IMR-90 (cell line): ENCODE measurements at regions not wholly inside any gene's neighbourhood (a gene's known extent, or its start where the extent isn't known, plus 50 kb on each side); places are given as distances from the start of the nearest gene placed in this dataset.

Source experiments
- ATAC-seq: fragments of 200-7000 bp; cut with Tn5 transposase; 2 replicates; pipeline ENCODE4 v1.9.1; 2020; ENCODE audit warnings: low read depth, mild to moderate bottlenecking, moderate library complexity
- BruUV-seq: library from RNA; stranded (reverse); fragments of 400-500 nt; replicated peaks from 2 replicates; lab custom pipeline; 2021; lab: Mats Ljungman, UMichigan
- CTCF ChIA-PET: fragments of 300-600 bp; formaldehyde crosslinking; extraction: SDS; loops from one replicate; lab custom pipeline; 2021; ENCODE audit warnings: antibody characterized with exemption; lab: Yijun Ruan, JAX
- POLR2A ChIA-PET: fragments of 300-600 bp; sonication (Branson Sonifier 250); formaldehyde crosslinking; loops from one replicate; lab custom pipeline; 2022; ENCODE audit warnings: antibody characterized with exemption; ENCODE audit not compliant: unreplicated experiment; lab: Charles Lee
- DNase-seq: peaks from one replicate; pipeline ENCODE4 v3.0.0; 2013
- H2AFZ ChIP-seq: replicated peaks from 2 replicates; pipeline ENCODE3; 2013; ENCODE audit warnings: low read length, mild to moderate bottlenecking; ENCODE audit not compliant: poor library complexity
- H2AK5ac ChIP-seq: 2 replicates; pipeline ENCODE4 v1.6.1; 2013; ENCODE audit warnings: low read depth, low read length, inconsistent platforms
- H2AK9ac ChIP-seq: replicated peaks from 2 replicates; pipeline ENCODE3; 2013; ENCODE audit warnings: mild to moderate bottlenecking, low read depth, low read length, moderate library complexity; ENCODE audit not compliant: poor library complexity
- H2BK120ac ChIP-seq: 2 replicates; pipeline ENCODE4 v1.6.1; 2013; ENCODE audit warnings: low read depth, low read length, inconsistent platforms
- H2BK15ac ChIP-seq: 3 replicates; pipeline ENCODE4 v1.6.1; 2013; ENCODE audit warnings: low read depth, low read length, inconsistent platforms
- H2BK20ac ChIP-seq: 2 replicates; pipeline ENCODE4 v1.6.1; 2013; ENCODE audit warnings: low read depth, mild to moderate bottlenecking, inconsistent platforms, low read length, moderate library complexity
- H2BK5ac ChIP-seq: 2 replicates; pipeline ENCODE4 v1.6.1; 2013; ENCODE audit warnings: mild to moderate bottlenecking, low read depth, low read length, inconsistent platforms; ENCODE audit not compliant: poor library complexity, severe bottlenecking
- H3K14ac ChIP-seq: replicated peaks from 2 replicates; pipeline ENCODE4 v1.6.1; 2013; ENCODE audit warnings: low read depth, low read length, inconsistent platforms
- H3K18ac ChIP-seq: 2 replicates; pipeline ENCODE4 v1.6.1; 2013; ENCODE audit warnings: low read depth, low read length, control low read depth
- H3K23ac ChIP-seq: 2 replicates; pipeline ENCODE4 v1.6.1; 2013; ENCODE audit warnings: low read depth, low read length, inconsistent platforms
- H3K27ac ChIP-seq: 2 replicates; pipeline ENCODE4 v1.5.1; 2013; ENCODE audit warnings: mild to moderate bottlenecking, control low read depth, low read length; ENCODE audit not compliant: insufficient read depth
- H3K27me3 ChIP-seq: 2 replicates; pipeline ENCODE4 v1.6.1; 2013; ENCODE audit warnings: low read length; ENCODE audit not compliant: control insufficient read depth, insufficient read depth
- H3K36me3 ChIP-seq: 2 replicates; pipeline ENCODE4 v1.6.1; 2013; ENCODE audit warnings: low read length, mixed read lengths; ENCODE audit not compliant: control insufficient read depth, insufficient read depth
- H3K4ac ChIP-seq: 2 replicates; pipeline ENCODE4 v1.6.1; 2013; ENCODE audit warnings: low read depth, low read length, inconsistent platforms
- H3K4me1 ChIP-seq: 2 replicates; pipeline ENCODE4 v1.6.1; 2013; ENCODE audit warnings: low read length, mixed read lengths; ENCODE audit not compliant: control insufficient read depth, insufficient read depth
- H3K4me2 ChIP-seq: 2 replicates; pipeline ENCODE4 v1.6.1; 2013; ENCODE audit warnings: low read depth, mild to moderate bottlenecking, control low read depth, low read length, moderate library complexity
- H3K4me3 ChIP-seq: 2 replicates; pipeline ENCODE4 v1.5.1; 2013; ENCODE audit warnings: low read depth, mild to moderate bottlenecking, control low read depth, low read length, moderate library complexity; ENCODE audit not compliant: insufficient read depth
- H3K56ac ChIP-seq: 2 replicates; pipeline ENCODE4 v1.6.1; 2013; ENCODE audit warnings: low read length, inconsistent platforms; ENCODE audit not compliant: insufficient read depth; ENCODE audit errors: extremely low read depth
- H3K79me1 ChIP-seq, 2 experiments: 2 replicates each; pipeline ENCODE4 v1.6.1; 2013; ENCODE audit warnings: low read length in 2 of 2, inconsistent platforms in 1 of 2, low read depth in 1 of 2
- H3K9ac ChIP-seq: 2 replicates; pipeline ENCODE4 v1.6.1; 2013; ENCODE audit warnings: low read depth, low read length, control low read depth
- H3K9me1 ChIP-seq: 2 replicates; pipeline ENCODE4 v1.6.1; 2013; ENCODE audit warnings: low read length, inconsistent platforms; ENCODE audit not compliant: insufficient read depth
- H3K9me3 ChIP-seq: 2 replicates; pipeline ENCODE4 v1.6.1; 2013; ENCODE audit warnings: low read length; ENCODE audit not compliant: control insufficient read depth, insufficient read depth
- H4K20me1 ChIP-seq: 2 replicates; pipeline ENCODE4 v1.6.1; 2013; ENCODE audit warnings: low read length, inconsistent platforms; ENCODE audit not compliant: insufficient read depth
- H4K5ac ChIP-seq: 2 replicates; pipeline ENCODE4 v1.6.1; 2013; ENCODE audit warnings: mild to moderate bottlenecking, low read depth, low read length, control low read depth
- H4K8ac ChIP-seq, 2 experiments: 2 replicates each; pipeline ENCODE4 v1.6.1; 2013; ENCODE audit warnings: low read depth in 2 of 2, low read length in 2 of 2, control low read depth in 1 of 2, inconsistent platforms in 1 of 2
- H4K91ac ChIP-seq: 2 replicates; pipeline ENCODE4 v1.6.1; 2013; ENCODE audit warnings: low read depth, low read length, inconsistent platforms; ENCODE audit not compliant: insufficient read depth
- BHLHE40 ChIP-seq: fragments of 150-350 bp; IDR thresholded peaks from 2 replicates; pipeline ENCODE4 v1.6.1; 2016; ENCODE audit warnings: mild to moderate bottlenecking, low read depth, low read length
- CEBPB ChIP-seq: IDR thresholded peaks from 2 replicates; pipeline ENCODE4 v1.6.1; 2012; ENCODE audit warnings: low read depth, low read length, improper control_type of control experiment
- CHD1 ChIP-seq: IDR thresholded peaks from 2 replicates; pipeline ENCODE4 v1.6.1; 2012; ENCODE audit warnings: low read depth, low read length, improper control_type of control experiment
- FOS ChIP-seq: fragments of 150-350 bp; IDR thresholded peaks from 2 replicates; pipeline ENCODE4 v1.6.1; 2016; ENCODE audit warnings: low read depth, low read length
- MXI1 ChIP-seq: IDR thresholded peaks from 2 replicates; pipeline ENCODE4 v1.6.1; 2012; ENCODE audit warnings: low read depth, mild to moderate bottlenecking, low read length, moderate library complexity, borderline replicate concordance
- POLR2A ChIP-seq: IDR thresholded peaks from 2 replicates; pipeline ENCODE4 v1.6.1; 2012; ENCODE audit warnings: mild to moderate bottlenecking, low read depth, low read length
- RAD21 ChIP-seq: IDR thresholded peaks from 2 replicates; pipeline ENCODE4 v1.6.1; 2012; ENCODE audit warnings: low read length, improper control_type of control experiment
- USF2 ChIP-seq: fragments of 150-350 bp; IDR thresholded peaks from 2 replicates; pipeline ENCODE4 v1.6.1; 2017; ENCODE audit warnings: mild to moderate bottlenecking, antibody characterized with exemption, low read length, low read depth
- WGBS, 2 experiments: methylation state at CpG; one replicate each; pipeline versions ENCODE4 v1.1.5 to v1.1.7; 2013; ENCODE audit warnings: missing lambda C conversion rate in 2 of 2; ENCODE audit not compliant: insufficient read length in 1 of 2; ENCODE audit errors: extremely low coverage in 2 of 2; 5-methylcytosine and 5-hydroxymethylcytosine counted together
- dilution Hi-C: fragments of 300-500 bp; cut with HindIII; formaldehyde crosslinking; loops from one replicate; pipeline ENCODE4 v1.14.3; 2018; ENCODE audit warnings: low sequenced_read_pairs; ENCODE audit not compliant: unreplicated experiment
- in situ Hi-C: fragments of 300-500 bp; cut with MboI; formaldehyde crosslinking; loops from 3 replicates; pipeline ENCODE4 v1.14.3; 2019; ENCODE audit warnings: low sequenced_read_pairs, inconsistent platforms, mixed read lengths
- intact Hi-C: fragments of 100-400 bp; cut with micrococcal nuclease; formaldehyde crosslinking; loops from 2 replicates; pipeline ENCODE4 v1.10.0; 2022
- TF ChIP-seq, protein P1 (sequence below): conservative IDR thresholded peaks from 2 replicates; pipeline ENCODE4 v1.5.1; 2012; ENCODE audit warnings: mild to moderate bottlenecking, low read depth, low read length, improper control_type of control experiment

DNA sequence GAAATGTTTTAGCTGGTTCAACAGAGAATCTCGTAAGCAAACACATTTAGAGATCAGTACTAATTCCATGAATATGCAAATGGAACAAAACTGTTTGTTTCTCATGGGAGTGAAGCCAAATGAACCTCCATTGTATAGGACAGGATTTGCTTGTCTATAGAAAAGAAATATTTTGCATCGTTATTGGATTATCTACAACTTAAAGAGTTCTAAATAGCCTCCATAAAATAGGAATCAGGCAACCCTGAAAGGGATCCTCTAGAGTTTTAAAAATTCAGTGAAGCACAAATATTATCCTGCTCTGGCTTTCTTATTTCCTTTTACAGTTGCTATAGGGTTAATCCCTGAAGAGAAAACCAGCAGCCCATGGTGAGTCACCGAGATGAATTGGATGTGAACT is 378.4 kb upstream of the NRXN1 start:
- Histone ChIP-seq H3K27me3 (no peaks in the 10 kb centered on the region), H3K36me3 (no peaks in the 10 kb centered on the region), H2AK5ac (no peak overlapping the region), H2BK5ac (no peak overlapping the region), H2AK9ac (no peak overlapping the region), H3K9me1 (no peaks in the 10 kb centered on the region), H3K4me1 (peaks cover 4% of the 10 kb centered on the region), H2BK120ac (no peak overlapping the region), H2BK15ac (no peak overlapping the region), H3K27ac (no peak overlapping the region), H3K4me2 (no peak overlapping the region), H2BK20ac (no peak overlapping the region), H3K79me1 (no peaks in the 10 kb centered on the region), H4K5ac (no peak overlapping the region; the same call in 1 of the 2 replicates), H3K23ac (no peak overlapping the region), H4K8ac (no peak overlapping the region; a peak in 1 of 4 replicates), H3K9me3 (no peaks in the 10 kb centered on the region), H3K56ac (no peak overlapping the region), H3K18ac (no peak overlapping the region), H3K14ac (no peak overlapping the region), H2AFZ (no peak overlapping the region), H4K91ac (no peak overlapping the region), H3K9ac (no peak overlapping the region), H4K20me1 (no peaks in the 10 kb centered on the region), H3K4me3 (no peak overlapping the region), H3K4ac (no peak overlapping the region)
- BruUV-seq = no TSS peak
- ATAC-seq (no peak), DNase-seq (peak; percentile 24)
- WGBS, 2 experiments = no CpG with 5 or more reads among the region's 3 CpGs
- TF ChIP-seq RAD21 (no peak), BHLHE40 (no peak), MXI1 (no peak), USF2 (no peak), CHD1 (no peak), CEBPB (no peak), POLR2A (no peak), FOS (no peak)
- TF ChIP-seq, protein P1, sequence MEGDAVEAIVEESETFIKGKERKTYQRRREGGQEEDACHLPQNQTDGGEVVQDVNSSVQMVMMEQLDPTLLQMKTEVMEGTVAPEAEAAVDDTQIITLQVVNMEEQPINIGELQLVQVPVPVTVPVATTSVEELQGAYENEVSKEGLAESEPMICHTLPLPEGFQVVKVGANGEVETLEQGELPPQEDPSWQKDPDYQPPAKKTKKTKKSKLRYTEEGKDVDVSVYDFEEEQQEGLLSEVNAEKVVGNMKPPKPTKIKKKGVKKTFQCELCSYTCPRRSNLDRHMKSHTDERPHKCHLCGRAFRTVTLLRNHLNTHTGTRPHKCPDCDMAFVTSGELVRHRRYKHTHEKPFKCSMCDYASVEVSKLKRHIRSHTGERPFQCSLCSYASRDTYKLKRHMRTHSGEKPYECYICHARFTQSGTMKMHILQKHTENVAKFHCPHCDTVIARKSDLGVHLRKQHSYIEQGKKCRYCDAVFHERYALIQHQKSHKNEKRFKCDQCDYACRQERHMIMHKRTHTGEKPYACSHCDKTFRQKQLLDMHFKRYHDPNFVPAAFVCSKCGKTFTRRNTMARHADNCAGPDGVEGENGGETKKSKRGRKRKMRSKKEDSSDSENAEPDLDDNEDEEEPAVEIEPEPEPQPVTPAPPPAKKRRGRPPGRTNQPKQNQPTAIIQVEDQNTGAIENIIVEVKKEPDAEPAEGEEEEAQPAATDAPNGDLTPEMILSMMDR = no peak
- dilution Hi-C loops (no loop called here), in situ Hi-C loops (no loop called here), intact Hi-C loops (no loop called here)
- POLR2A ChIA-PET = no interaction called here
- CTCF ChIA-PET = no interaction called here
